HL-60 (cell line): ENCODE measurements at regions not wholly inside any gene's neighbourhood (a gene's known extent, or its start where the extent isn't known, plus 50 kb on each side); places are given as distances from the start of the nearest gene placed in this dataset.

Experiments
- DNase-seq, 2 experiments: peaks; one replicate each; pipeline ENCODE4 v3.0.0-alpha.2; 2010 to 2020; ENCODE audit warnings: low read depth in 1 of 2, low spot score in 1 of 2
- H3K27ac ChIP-seq: fragments of 250-450 bp; sonication (Bioruptor Pico); replicated peaks from 2 replicates; pipeline ENCODE4 v1.5.1; 2020; ENCODE audit warnings: mild to moderate bottlenecking, moderate library complexity
- H3K27me3 ChIP-seq: fragments of 250-450 bp; sonication (Bioruptor Pico); 2 replicates; pipeline ENCODE4 v1.5.1; 2021; ENCODE audit warnings: mild to moderate bottlenecking, moderate library complexity; ENCODE audit not compliant: insufficient read depth, poor library complexity, severe bottlenecking
- H3K4me3 ChIP-seq: replicated peaks from 2 replicates; pipeline ENCODE4 v1.5.1; 2011; ENCODE audit warnings: mild to moderate bottlenecking, control low read depth, low read length; ENCODE audit not compliant: insufficient read depth
- CTCF ChIP-seq: IDR thresholded peaks from one replicate; pipeline ENCODE4 v1.5.1; 2011; ENCODE audit warnings: low read length, control low read depth, inconsistent platforms; ENCODE audit not compliant: insufficient read depth
- GABPA ChIP-seq: IDR thresholded peaks from 2 replicates; pipeline ENCODE4 v1.6.1; 2012; ENCODE audit warnings: low read depth
- POLR2AphosphoS5 ChIP-seq: IDR thresholded peaks from 2 replicates; pipeline ENCODE4 v1.6.1; 2012; ENCODE audit warnings: low read depth
- SPI1 ChIP-seq: IDR thresholded peaks from 2 replicates; pipeline ENCODE4 v1.6.1; 2012; ENCODE audit warnings: low read depth, mild to moderate bottlenecking, borderline replicate concordance
- TF ChIP-seq, protein P1 (sequence below): IDR thresholded peaks from 2 replicates; pipeline ENCODE4 v1.6.1; 2012; ENCODE audit warnings: low read depth; ENCODE audit not compliant: insufficient replicate concordance

- Histone ChIP-seq H3K4me3 (no peak overlapping the region), H3K27ac (no peak overlapping the region), H3K27me3 (no peaks in the 10 kb centered on the region)
- DNase-seq, result no peak
- TF ChIP-seq GABPA, result no peak
- no peak for TF ChIP-seq SPI1
- no peak for TF ChIP-seq CTCF
- TF ChIP-seq, protein P1, sequence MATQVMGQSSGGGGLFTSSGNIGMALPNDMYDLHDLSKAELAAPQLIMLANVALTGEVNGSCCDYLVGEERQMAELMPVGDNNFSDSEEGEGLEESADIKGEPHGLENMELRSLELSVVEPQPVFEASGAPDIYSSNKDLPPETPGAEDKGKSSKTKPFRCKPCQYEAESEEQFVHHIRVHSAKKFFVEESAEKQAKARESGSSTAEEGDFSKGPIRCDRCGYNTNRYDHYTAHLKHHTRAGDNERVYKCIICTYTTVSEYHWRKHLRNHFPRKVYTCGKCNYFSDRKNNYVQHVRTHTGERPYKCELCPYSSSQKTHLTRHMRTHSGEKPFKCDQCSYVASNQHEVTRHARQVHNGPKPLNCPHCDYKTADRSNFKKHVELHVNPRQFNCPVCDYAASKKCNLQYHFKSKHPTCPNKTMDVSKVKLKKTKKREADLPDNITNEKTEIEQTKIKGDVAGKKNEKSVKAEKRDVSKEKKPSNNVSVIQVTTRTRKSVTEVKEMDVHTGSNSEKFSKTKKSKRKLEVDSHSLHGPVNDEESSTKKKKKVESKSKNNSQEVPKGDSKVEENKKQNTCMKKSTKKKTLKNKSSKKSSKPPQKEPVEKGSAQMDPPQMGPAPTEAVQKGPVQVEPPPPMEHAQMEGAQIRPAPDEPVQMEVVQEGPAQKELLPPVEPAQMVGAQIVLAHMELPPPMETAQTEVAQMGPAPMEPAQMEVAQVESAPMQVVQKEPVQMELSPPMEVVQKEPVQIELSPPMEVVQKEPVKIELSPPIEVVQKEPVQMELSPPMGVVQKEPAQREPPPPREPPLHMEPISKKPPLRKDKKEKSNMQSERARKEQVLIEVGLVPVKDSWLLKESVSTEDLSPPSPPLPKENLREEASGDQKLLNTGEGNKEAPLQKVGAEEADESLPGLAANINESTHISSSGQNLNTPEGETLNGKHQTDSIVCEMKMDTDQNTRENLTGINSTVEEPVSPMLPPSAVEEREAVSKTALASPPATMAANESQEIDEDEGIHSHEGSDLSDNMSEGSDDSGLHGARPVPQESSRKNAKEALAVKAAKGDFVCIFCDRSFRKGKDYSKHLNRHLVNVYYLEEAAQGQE, result no peak
Observed at GRCh38 chr13:71144883-71145282, 722.1 kb downstream of the DACH1 start.

DNA sequence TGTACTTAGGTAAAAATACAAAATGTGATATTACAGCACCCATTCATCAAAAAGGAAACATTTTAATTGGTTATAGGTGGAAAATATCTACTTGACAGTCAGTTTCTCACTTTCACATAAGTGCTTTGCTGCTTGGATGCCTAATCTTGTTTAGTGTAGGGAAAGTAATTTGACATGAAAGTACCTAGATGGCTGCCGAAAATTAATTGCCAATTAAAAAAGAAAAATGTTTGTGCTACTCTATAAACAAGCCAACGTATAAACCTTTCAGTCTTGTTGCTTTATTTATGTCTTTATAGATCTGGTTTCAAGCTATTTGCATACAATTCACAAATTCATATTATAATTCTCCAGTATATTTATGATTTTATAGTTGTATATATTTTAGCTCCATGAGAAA lies 729.9 kb downstream of the DACH1 start:
- H3K27me3 ChIP-seq, result no peaks in the 10 kb centered on the region
- H3K27ac ChIP-seq, result no peak overlapping the region
- TF ChIP-seq POLR2AphosphoS5 (no peak), SPI1 (no peak), GABPA (no peak), CTCF (no peak)
- TF ChIP-seq, protein P1, result no peak
- no peak for DNase-seq
- H3K4me3 ChIP-seq, result no peak overlapping the region

DNA sequence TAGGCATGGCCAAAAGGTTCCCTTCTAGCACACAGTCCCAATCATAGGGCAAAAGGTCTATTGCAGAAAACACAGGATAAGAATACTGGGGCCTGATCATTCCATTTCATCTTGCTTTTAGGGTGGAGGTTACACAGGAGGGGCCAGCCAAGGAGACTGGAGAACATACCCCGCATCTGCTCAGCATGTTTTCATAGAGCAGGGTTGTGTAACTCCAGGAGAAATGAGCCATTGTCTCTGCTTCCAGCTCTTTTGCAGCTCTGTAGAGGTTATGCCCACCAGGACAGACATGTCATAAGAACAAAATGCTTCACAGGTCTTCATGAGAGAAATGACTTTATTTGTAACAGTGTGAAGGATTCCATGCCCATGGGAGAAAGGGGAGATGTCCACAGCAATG lies 742.8 kb downstream of the DACH1 start:
- Histone ChIP-seq H3K27ac (no peak overlapping the region), H3K4me3 (no peak overlapping the region), H3K27me3 (no peaks in the 10 kb centered on the region)
- TF ChIP-seq CTCF (no peak), SPI1 (no peak), POLR2AphosphoS5 (no peak), GABPA (no peak)
- TF ChIP-seq, protein P1, result no peak
- DNase-seq, result no peak
